Heart left ventricle (tissue), 13 donors: ENCODE measurements at regions not wholly inside any gene's neighbourhood (a gene's known extent, or its start where the extent isn't known, plus 50 kb on each side); places are given as distances from the start of the nearest gene placed in this dataset.

Experiments used
- POLR2A ChIP-seq, 2 donors: fragments of 450-650 bp; IDR thresholded peaks; one replicate each; pipeline ENCODE4 v1.6.1; 2017; ENCODE audit warnings: antibody characterized with exemption in 2 of 2, mild to moderate bottlenecking in 2 of 2, moderate library complexity in 2 of 2
- TF ChIP-seq, protein P1 (sequence below), 12 donors: fragments of 200-600 bp; sonication (generic) in 4 of 12; IDR thresholded peaks; one replicate each; pipeline versions ENCODE4 v1.5.0 to v1.8.0; 2018 to 2022; ENCODE audit warnings: antibody characterized with exemption in 12 of 12, mild to moderate bottlenecking in 5 of 12
- donor health status: ischemic (EF 13 %, LVEDD 7.1; RV severe dilation, severe dysfunction).
- donor health status: DM: no; HTN: yes; CAD: no.
- donor health status: DM: no; HTN: no; CAD: no.
- donor health status: ischemic (EF 25% LVEDD 6.9; RV normal size, moderate dysfunction).
- donor health status: ischemic (EF 25% LVEDD 5.7; RV mildly dilated, moderate dysfunction).
- donor health status: ischemic (EF 35%, LVEDD 5.7; RV mildly dilated, moderate dysfunction).
- donor health status: nonischemic (EF 11% LVEDD 7.7; RV severe dilation, severe dysfunction).
- donor health status: DM: yes; HTN: yes; CAD: no.
- donor health status: PGD.
- donor health status: ischemic (EF 29% LVEDD 5.4; RV normal size, mild dysfunction).
- donor health status: nonischemic (EF 23%, LVEDD 6.1; RV moderate dilation, normal function).

DNA sequence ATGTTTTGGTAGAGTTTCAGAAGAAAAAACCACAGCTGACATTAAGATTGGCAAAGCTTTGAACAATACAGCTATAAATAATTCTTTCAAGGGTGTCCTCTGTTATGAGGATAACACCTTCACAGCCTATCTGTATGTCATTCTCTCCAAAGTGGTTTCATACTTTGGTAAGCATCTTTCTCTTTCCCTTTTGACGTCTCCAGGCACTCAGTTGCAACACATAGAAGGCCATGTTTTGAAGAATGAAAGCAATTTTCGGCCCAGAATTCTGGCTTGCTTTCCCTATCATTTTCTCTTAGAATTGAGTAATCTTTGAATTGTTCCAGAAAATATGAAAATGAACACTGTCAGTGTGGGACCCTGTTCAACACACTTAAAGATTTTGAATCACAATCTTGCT lies 200.0 kb upstream of the CBLB start:
- TF ChIP-seq, protein P1, sequence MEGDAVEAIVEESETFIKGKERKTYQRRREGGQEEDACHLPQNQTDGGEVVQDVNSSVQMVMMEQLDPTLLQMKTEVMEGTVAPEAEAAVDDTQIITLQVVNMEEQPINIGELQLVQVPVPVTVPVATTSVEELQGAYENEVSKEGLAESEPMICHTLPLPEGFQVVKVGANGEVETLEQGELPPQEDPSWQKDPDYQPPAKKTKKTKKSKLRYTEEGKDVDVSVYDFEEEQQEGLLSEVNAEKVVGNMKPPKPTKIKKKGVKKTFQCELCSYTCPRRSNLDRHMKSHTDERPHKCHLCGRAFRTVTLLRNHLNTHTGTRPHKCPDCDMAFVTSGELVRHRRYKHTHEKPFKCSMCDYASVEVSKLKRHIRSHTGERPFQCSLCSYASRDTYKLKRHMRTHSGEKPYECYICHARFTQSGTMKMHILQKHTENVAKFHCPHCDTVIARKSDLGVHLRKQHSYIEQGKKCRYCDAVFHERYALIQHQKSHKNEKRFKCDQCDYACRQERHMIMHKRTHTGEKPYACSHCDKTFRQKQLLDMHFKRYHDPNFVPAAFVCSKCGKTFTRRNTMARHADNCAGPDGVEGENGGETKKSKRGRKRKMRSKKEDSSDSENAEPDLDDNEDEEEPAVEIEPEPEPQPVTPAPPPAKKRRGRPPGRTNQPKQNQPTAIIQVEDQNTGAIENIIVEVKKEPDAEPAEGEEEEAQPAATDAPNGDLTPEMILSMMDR (IDR thresholded peaks at IDR 0.05), result no peak
- TF ChIP-seq POLR2A (IDR thresholded peaks at IDR 0.05), result no peak
